HUDEP-2 (cell line): ENCODE measurements at regions not wholly inside any gene's neighbourhood (a gene's known extent, or its start where the extent isn't known, plus 50 kb on each side); places are given as distances from the start of the nearest gene placed in this dataset.

Experiments
- DNase-seq, 76 experiments: peaks; one replicate each; lab custom pipeline; 2025; ENCODE audit not compliant: unreplicated experiment in 76 of 76; lab: John Stamatoyannopoulos, UW

GRCh38 chr11:105334025-105334714 is 194.6 kb upstream of the CARD18 start:
- DNase-seq, result no peak

DNA sequence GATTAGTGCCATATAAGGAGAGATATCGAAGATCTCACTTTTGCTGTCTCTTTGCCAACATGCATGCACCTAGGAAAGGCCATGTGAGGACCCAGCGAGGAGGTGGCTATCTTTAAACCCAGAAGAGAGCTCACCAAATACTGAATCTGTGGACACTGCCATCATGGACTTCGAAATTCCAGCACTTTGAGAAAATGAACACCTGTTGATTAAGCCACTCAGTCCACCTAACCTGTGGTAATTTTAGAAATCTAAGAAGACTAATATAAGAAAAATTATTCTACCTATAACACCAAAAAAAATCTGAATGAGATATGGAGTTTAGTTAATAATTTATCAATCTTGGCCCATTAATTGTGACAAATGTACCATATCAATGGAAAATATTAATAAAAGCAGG is 193.6 kb upstream of the CARD18 start:
- no peak for DNase-seq

DNA sequence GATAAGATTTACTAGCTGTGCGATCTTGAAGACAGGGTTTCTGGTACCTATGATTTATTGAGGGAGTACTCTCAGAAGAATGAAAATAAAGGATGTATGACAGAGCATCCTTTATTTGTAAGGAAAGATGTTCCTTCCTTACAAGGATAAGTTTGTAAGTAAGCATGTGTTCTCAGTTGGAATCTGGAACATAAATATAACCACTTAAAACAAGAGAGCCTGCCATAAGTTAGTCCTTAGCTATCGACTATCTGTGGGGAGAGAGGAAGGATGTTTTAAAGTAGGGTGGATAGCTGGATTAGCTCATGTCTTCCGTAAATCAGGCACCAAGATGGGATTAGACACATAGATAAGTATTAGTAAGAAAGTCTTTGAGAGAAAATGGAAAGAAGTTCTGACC is 192.6 kb upstream of the CARD18 start:
- no peak for DNase-seq

DNA sequence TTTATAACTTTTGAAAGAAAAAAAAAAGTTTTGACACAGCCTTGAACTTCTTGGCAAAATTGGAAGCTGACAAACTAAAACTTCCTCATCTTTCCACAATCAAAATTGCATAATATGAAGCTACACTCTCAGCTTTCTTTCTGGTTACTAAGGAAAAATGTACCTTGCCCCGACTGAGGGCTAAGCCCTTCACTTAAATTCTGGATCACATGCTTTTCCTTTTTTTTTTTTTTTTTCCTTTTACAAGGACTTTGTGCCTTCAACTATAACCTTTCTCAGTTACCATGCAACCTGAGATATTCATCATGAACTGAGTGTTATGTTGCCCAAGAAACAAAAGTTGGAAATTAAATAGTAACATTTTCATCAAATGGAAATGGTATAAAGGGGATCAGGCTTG is 188.5 kb upstream of the CARD18 start:
- DNase-seq, result no peak

DNA sequence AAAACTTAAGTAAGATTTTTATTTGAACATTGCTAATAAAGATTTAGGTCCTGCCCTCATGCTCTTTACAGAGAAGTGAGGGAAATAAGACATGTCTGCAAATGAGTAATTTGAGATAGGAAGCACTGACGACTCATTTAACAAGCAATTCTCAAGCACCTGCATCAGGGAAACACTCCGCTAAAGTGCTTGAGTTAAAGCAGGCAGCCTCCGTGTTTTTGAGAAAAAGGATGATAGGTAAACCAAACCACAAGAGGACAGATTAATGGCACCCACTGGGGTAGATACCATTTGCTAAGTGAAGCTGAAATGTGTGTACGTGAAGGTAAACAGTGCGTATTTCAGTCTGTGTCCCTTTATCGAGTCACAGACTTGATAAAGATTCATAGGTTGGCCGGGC is 184.6 kb upstream of the CARD18 start:
- DNase-seq, result no peak

DNA sequence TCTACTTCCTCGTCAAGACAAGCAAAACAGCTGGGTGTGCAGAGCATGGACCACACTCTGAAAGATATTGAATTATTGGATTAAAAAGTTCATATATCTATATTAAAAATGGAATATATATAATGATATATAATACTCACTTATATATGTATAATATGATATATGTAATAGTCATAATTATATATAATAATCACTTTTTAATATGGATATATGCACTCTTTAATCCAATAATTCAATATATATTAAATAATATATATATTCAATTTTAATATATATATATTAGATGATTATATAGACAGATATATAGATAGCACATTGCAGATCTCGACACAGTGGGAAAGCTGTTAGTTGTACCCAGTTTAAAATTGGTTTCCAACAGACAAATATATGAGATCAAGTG is 182.1 kb upstream of the CARD18 start:
- DNase-seq, result no peak

DNA sequence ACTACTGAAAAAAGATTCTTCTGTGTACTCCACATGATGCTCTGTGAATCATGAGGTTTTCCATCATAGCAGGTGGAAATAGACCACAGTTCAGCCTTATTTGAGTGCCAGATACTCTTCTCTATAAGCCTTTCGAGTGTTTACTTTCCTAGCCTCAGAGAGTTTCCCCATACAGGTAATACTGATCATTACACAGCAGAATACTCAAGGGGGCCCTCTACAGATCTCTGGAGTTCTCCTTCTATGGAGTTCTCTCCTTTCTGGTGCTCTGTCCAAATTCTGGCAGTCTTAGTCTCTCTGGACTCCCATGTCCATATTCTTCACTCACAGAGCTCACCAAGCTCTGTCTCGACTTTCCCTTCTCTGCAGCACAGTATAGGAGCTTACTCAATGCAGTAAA is 175.7 kb upstream of the CARD18 start:
- DNase-seq, result no peak

GRCh38 chr11:105312266-105312665 is 172.7 kb upstream of the CARD18 start:
- no peak for DNase-seq

GRCh38 chr11:105298630-105299029 is 159.1 kb upstream of the CARD18 start:
- no peak for DNase-seq

DNA sequence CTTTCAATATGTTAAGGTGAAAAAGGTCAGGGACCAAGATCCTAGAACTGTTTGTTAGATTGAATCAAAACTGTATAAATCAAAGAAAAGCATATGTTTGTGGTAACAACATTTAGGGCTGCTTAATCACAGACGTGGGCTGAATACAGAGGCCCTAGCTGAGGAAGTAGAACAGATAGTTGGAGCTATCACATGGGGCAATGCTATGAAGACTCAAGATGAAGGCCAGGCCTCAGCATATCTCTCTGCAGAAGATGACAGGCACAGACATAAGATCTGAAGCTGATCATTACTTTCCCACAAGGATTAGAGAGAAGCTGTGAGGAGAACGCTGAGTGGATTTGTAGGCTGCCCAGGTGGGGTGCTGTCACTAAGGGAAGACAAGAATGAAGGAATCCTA is 158.6 kb upstream of the CARD18 start:
- DNase-seq, result no peak

DNA sequence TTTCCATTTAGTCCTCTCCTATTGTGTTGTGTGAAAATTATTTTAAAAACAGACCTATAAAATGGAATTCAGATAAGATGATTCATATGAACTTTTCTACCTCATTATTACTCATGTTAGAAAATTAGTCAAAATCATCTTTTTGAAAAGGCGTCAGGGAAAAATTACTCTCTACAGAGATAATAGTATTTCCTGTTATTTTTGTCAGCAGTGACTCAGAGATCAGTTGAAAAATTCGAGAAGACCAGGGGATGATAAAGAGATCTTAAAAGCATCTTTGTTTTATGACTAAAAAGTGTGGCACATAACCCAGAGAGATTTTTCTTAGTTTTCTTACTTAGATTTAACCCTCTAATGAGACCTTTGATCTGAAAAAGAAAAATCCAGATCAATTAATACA is 157.9 kb upstream of the CARD18 start:
- DNase-seq, result no peak

DNA sequence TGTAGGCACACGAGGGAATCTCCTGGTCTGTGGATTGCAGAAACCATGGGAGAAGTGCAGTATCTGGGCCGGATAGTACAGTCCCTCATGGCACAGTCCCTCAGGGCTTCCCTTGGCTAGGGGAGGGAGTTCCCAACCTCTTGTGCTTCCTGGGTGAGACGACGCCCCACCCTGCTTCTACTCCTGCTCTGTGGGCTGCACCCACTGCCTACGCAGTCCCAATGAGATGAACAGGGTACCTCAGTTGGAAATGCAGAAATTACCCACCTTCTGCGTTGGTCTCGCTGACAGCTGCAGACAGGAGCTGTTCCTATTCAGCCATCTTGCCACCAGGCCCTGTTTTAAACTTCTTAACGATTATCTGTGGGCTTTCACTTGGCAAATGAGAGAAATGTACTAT is 157.2 kb upstream of the CARD18 start:
- no peak for DNase-seq

- DNase-seq, result no peak
Measured at GRCh38 chr11:105296386-105296785, 156.8 kb upstream of the CARD18 start.

DNA sequence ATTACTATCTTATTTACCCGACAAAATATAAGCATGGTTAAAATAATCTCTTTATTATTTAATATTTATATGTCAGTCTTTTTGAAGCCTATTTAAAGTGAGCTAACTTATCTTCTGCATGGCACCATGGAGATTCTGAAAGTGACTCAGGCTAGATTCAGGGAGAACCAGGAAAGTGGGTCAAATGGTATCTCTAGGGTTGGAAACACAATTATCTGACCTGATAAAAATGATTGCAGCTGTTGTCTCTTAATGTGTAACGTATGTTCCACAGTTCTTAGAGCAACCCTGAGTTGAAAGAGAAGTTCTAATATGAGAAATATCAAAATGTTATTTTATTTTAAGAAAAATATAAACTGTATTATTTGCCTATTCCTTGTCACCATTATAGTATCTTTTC is 143.1 kb upstream of the CARD18 start:
- no peak for DNase-seq

- DNase-seq, result no peak
Measured at GRCh38 chr11:105274631-105275030, 135.1 kb upstream of the CARD18 start.

GRCh38 chr11:105273660-105274280 is 134.2 kb upstream of the CARD18 start:
- DNase-seq, result no peak

- no peak for DNase-seq
Measured at GRCh38 chr11:105269862-105270261, 130.3 kb upstream of the CARD18 start.

- no peak for DNase-seq
Measured at GRCh38 chr11:105268404-105269062, 129.0 kb upstream of the CARD18 start.

DNA sequence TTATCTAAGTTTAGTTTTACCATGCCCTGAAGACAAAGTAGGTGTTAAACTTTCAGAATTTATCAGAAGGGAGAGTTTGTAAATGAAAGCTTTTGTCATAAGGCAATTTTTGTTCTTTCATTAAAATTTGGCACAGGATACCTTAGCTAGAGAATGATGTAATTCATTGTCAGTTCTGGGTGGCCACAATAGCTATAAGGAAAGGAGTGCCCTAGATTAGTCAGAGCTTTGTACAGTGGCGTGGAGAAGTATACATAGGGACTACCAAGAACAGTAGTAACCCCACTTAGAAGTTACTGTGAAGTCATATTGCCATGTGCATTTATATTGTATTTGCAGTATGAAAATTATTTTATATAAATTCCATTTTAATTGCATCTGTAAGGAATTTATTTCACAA is 126.3 kb upstream of the CARD18 start:
- no peak for DNase-seq

GRCh38 chr11:105260976-105261375 is 121.4 kb upstream of the CARD18 start:
- no peak for DNase-seq

GRCh38 chr11:105245781-105246315 is 106.3 kb upstream of the CARD18 start:
- no peak for DNase-seq
